Esophagus squamous epithelium (tissue), 4 donors: ENCODE measurements at regions not wholly inside any gene's neighbourhood (a gene's known extent, or its start where the extent isn't known, plus 50 kb on each side); places are given as distances from the start of the nearest gene placed in this dataset.

Experiments
- CTCF ChIP-seq, 6 experiments: fragments of 450-650 bp in 4 of 6; fragments of 200-600 bp in 2 of 6; sonication (generic) in 2 of 6; IDR thresholded peaks; one replicate each; pipeline ENCODE4 v1.5.1; 2016 to 2019; ENCODE audit warnings: antibody characterized with exemption in 6 of 6, mild to moderate bottlenecking in 4 of 6, moderate library complexity in 4 of 6
- POLR2A ChIP-seq, 4 donors: fragments of 450-650 bp; IDR thresholded peaks; one replicate each; pipeline ENCODE4 v1.6.1; 2017; ENCODE audit warnings: antibody characterized with exemption in 4 of 4, mild to moderate bottlenecking in 4 of 4, moderate library complexity in 3 of 4

GRCh38 chr10:62696798-62697197 is 107.7 kb upstream of the ADO start:
- TF ChIP-seq POLR2A (IDR thresholded peaks at IDR 0.05) = no peak
- TF ChIP-seq CTCF (IDR thresholded peaks at IDR 0.05) = no peak
